ENCODE measurements at regions not wholly inside any gene's neighbourhood (a gene's known extent, or its start where the extent isn't known, plus 50 kb on each side); places are given as distances from the start of the nearest gene placed in this dataset.
A peak's percentile ranks its signal among the peaks of the same experiment; 100 is the strongest.

- DNase-seq: no peak
- H3K4me1 Mint-ChIP-seq: no peaks in the 10 kb centered on the region
- H3K27ac Mint-ChIP-seq: peak overlapping the region in 1 of 6 donors; percentile 13
- no peak overlapping the region for H3K4me3 Mint-ChIP-seq
- H3K36me3 Mint-ChIP-seq: no peaks in the 10 kb centered on the region
- peaks cover 0 to 2% (median 0%) of the 10 kb centered on the region in 3 donors for H3K27me3 Mint-ChIP-seq (ENCODE audit: low read depth in 3 of 3)
- H3K9me3 Mint-ChIP-seq: peaks cover 0 to 2% (median 0%) of the 10 kb centered on the region in 6 donors
Observed at GRCh38 chr2:217074576-217075255, 214.9 kb upstream of the TNP1 start.

GRCh38 chr2:217071416-217071815 is 211.6 kb upstream of the TNP1 start:
- H3K4me3 Mint-ChIP-seq: no peak overlapping the region
- H3K27me3 Mint-ChIP-seq (ENCODE audit: low read depth in 3 of 3): peaks cover 0 to 4% (median 0%) of the 10 kb centered on the region in 3 donors
- H3K27ac Mint-ChIP-seq: no peak overlapping the region
- no peaks in the 10 kb centered on the region for H3K36me3 Mint-ChIP-seq
- DNase-seq: no peak
- H3K9me3 Mint-ChIP-seq: no peaks in the 10 kb centered on the region
- H3K4me1 Mint-ChIP-seq: no peaks in the 10 kb centered on the region

GRCh38 chr2:217070611-217071010 is 210.7 kb upstream of the TNP1 start:
- H3K4me1 Mint-ChIP-seq: no peaks in the 10 kb centered on the region
- H3K4me3 Mint-ChIP-seq: no peak overlapping the region
- H3K27ac Mint-ChIP-seq: no peak overlapping the region
- DNase-seq: no peak
- no peaks in the 10 kb centered on the region for H3K36me3 Mint-ChIP-seq
- H3K27me3 Mint-ChIP-seq (ENCODE audit: low read depth in 3 of 3): peaks cover 0 to 4% (median 0%) of the 10 kb centered on the region in 3 donors
- no peaks in the 10 kb centered on the region for H3K9me3 Mint-ChIP-seq

- Mint-ChIP-seq H3K27ac (no peak overlapping the region), H3K9me3 (no peaks in the 10 kb centered on the region), H3K4me1 (no peaks in the 10 kb centered on the region), H3K4me3 (no peak overlapping the region), H3K36me3 (no peaks in the 10 kb centered on the region), H3K27me3 (ENCODE audit: low read depth in 3 of 3) (peaks cover 0 to 8% (median 0%) of the 10 kb centered on the region in 3 donors)
- DNase-seq: no peak
Observed at GRCh38 chr2:217070043-217070430, 210.2 kb upstream of the TNP1 start.

GRCh38 chr2:217069263-217070042 is 209.6 kb upstream of the TNP1 start:
- no peaks in the 10 kb centered on the region for H3K36me3 Mint-ChIP-seq
- H3K9me3 Mint-ChIP-seq: no peaks in the 10 kb centered on the region

GRCh38 chr2:217068677-217069250 is 208.9 kb upstream of the TNP1 start:
- no peak overlapping the region for H3K27ac Mint-ChIP-seq
- no peaks in the 10 kb centered on the region for H3K9me3 Mint-ChIP-seq
- peaks cover 0 to 8% (median 0%) of the 10 kb centered on the region in 3 donors for H3K27me3 Mint-ChIP-seq (ENCODE audit: low read depth in 3 of 3)
- H3K36me3 Mint-ChIP-seq: no peaks in the 10 kb centered on the region
- no peaks in the 10 kb centered on the region for H3K4me1 Mint-ChIP-seq
- no peak overlapping the region for H3K4me3 Mint-ChIP-seq
- no peak for DNase-seq

More at GRCh38 chr2:217069263-217070042, 209.6 kb upstream of the TNP1 start:
- H3K27ac Mint-ChIP-seq: no peak overlapping the region
- no peak for DNase-seq
- H3K27me3 Mint-ChIP-seq (ENCODE audit: low read depth in 3 of 3): peaks cover 0 to 8% (median 0%) of the 10 kb centered on the region in 3 donors
- no peaks in the 10 kb centered on the region for H3K4me1 Mint-ChIP-seq
- no peak overlapping the region for H3K4me3 Mint-ChIP-seq

- Mint-ChIP-seq H3K27me3 (ENCODE audit: low read depth in 3 of 3) (peaks cover 0 to 8% (median 0%) of the 10 kb centered on the region in 3 donors), H3K4me3 (no peak overlapping the region), H3K4me1 (no peaks in the 10 kb centered on the region), H3K36me3 (no peaks in the 10 kb centered on the region), H3K9me3 (no peaks in the 10 kb centered on the region), H3K27ac (no peak overlapping the region)
- DNase-seq: no peak
Observed at GRCh38 chr2:217067787-217068186, 207.9 kb upstream of the TNP1 start.

GRCh38 chr2:217066510-217067270 is 206.8 kb upstream of the TNP1 start:
- Mint-ChIP-seq H3K9me3 (no peaks in the 10 kb centered on the region), H3K36me3 (no peaks in the 10 kb centered on the region), H3K27me3 (ENCODE audit: low read depth in 3 of 3) (peaks cover 0 to 8% (median 2%) of the 10 kb centered on the region in 3 donors), H3K4me3 (no peak overlapping the region), H3K4me1 (no peaks in the 10 kb centered on the region), H3K27ac (no peak overlapping the region)
- DNase-seq: no peak

GRCh38 chr2:217065695-217066405 is 206.0 kb upstream of the TNP1 start:
- H3K4me1 Mint-ChIP-seq: no peaks in the 10 kb centered on the region
- H3K4me3 Mint-ChIP-seq: no peak overlapping the region
- H3K27me3 Mint-ChIP-seq (ENCODE audit: low read depth in 3 of 3): peaks cover 1 to 8% (median 2%) of the 10 kb centered on the region in 3 donors

GRCh38 chr2:217065012-217065290 is 205.1 kb upstream of the TNP1 start:
- no peak overlapping the region for H3K4me3 Mint-ChIP-seq
- no peaks in the 10 kb centered on the region for H3K4me1 Mint-ChIP-seq
- H3K36me3 Mint-ChIP-seq: no peaks in the 10 kb centered on the region
- no peak for DNase-seq
- no peak overlapping the region for H3K27ac Mint-ChIP-seq
- H3K9me3 Mint-ChIP-seq: peaks cover 0 to 1% (median 0%) of the 10 kb centered on the region in 6 donors
- H3K27me3 Mint-ChIP-seq (ENCODE audit: low read depth in 3 of 3): peaks cover 1 to 8% (median 2%) of the 10 kb centered on the region in 3 donors

More at GRCh38 chr2:217065695-217066405, 206.0 kb upstream of the TNP1 start:
- no peaks in the 10 kb centered on the region for H3K36me3 Mint-ChIP-seq
- no peak for DNase-seq
- H3K9me3 Mint-ChIP-seq: no peaks in the 10 kb centered on the region
- H3K27ac Mint-ChIP-seq: no peak overlapping the region

- no peak overlapping the region for H3K4me3 Mint-ChIP-seq
- no peak for DNase-seq
- H3K4me1 Mint-ChIP-seq: no peaks in the 10 kb centered on the region
- peaks cover 0 to 2% (median 0%) of the 10 kb centered on the region in 6 donors for H3K9me3 Mint-ChIP-seq
- no peaks in the 10 kb centered on the region for H3K36me3 Mint-ChIP-seq
- peaks cover 1 to 8% (median 2%) of the 10 kb centered on the region in 3 donors for H3K27me3 Mint-ChIP-seq (ENCODE audit: low read depth in 3 of 3)
- no peak overlapping the region for H3K27ac Mint-ChIP-seq
Observed at GRCh38 chr2:217064234-217065011, 204.6 kb upstream of the TNP1 start.

- peaks cover 1 to 8% (median 2%) of the 10 kb centered on the region in 3 donors for H3K27me3 Mint-ChIP-seq (ENCODE audit: low read depth in 3 of 3)
- H3K4me3 Mint-ChIP-seq: no peak overlapping the region
- H3K36me3 Mint-ChIP-seq: no peaks in the 10 kb centered on the region
- no peak overlapping the region for H3K27ac Mint-ChIP-seq
- no peak for DNase-seq
- peaks cover 0 to 2% (median 0%) of the 10 kb centered on the region in 6 donors for H3K9me3 Mint-ChIP-seq
- H3K4me1 Mint-ChIP-seq: no peaks in the 10 kb centered on the region
Observed at GRCh38 chr2:217063238-217063755, 203.4 kb upstream of the TNP1 start.
